HG03571 (cell line): ENCODE measurements at regions not wholly inside any gene's neighbourhood (a gene's known extent, or its start where the extent isn't known, plus 50 kb on each side); places are given as distances from the start of the nearest gene placed in this dataset.

Source experiments
- ATAC-seq: cut with Tn5 transposase; IDR thresholded peaks from one replicate; pipeline ENCODE4 v1.9.1; 2021; ENCODE audit not compliant: unreplicated experiment

- no peak for ATAC-seq
Observed at GRCh38 chr18:71798986-71799673, 745.0 kb downstream of the CBLN2 start.

GRCh38 chr18:71797554-71797953 is 746.6 kb downstream of the CBLN2 start:
- ATAC-seq, result no peak

- ATAC-seq, result no peak
Observed at GRCh38 chr18:71784777-71785176, 759.4 kb downstream of the CBLN2 start.

GRCh38 chr18:71760541-71760940 is 783.6 kb downstream of the CBLN2 start:
- no peak for ATAC-seq

- ATAC-seq, result no peak
Observed at GRCh38 chr18:71754246-71754645, 789.9 kb downstream of the CBLN2 start.

GRCh38 chr18:71743634-71744033 is 800.5 kb downstream of the CBLN2 start:
- ATAC-seq, result no peak

- ATAC-seq, result no peak
Observed at GRCh38 chr18:71729611-71730010, 814.5 kb downstream of the CBLN2 start.

GRCh38 chr18:71727909-71728308 is 816.2 kb downstream of the CBLN2 start:
- no peak for ATAC-seq

- ATAC-seq, result no peak
Observed at GRCh38 chr18:71725256-71725655, 818.9 kb downstream of the CBLN2 start.

GRCh38 chr18:71707985-71708500 is 836.1 kb downstream of the CBLN2 start:
- no peak for ATAC-seq

- ATAC-seq, result no peak
Observed at GRCh38 chr18:71707400-71707799, 836.7 kb downstream of the CBLN2 start.

GRCh38 chr18:71689416-71690160 is 854.6 kb downstream of the CBLN2 start:
- ATAC-seq, result no peak

- no peak for ATAC-seq
Observed at GRCh38 chr18:71682591-71682990, 861.6 kb downstream of the CBLN2 start.

GRCh38 chr18:71678144-71678543 is 866.0 kb downstream of the CBLN2 start:
- no peak for ATAC-seq

GRCh38 chr18:71673954-71674353 is 870.2 kb downstream of the CBLN2 start:
- ATAC-seq, result no peak

GRCh38 chr18:71673498-71673897 is 870.6 kb downstream of the CBLN2 start:
- ATAC-seq, result no peak

GRCh38 chr18:71666481-71666880 is 877.7 kb downstream of the CBLN2 start:
- ATAC-seq, result no peak

GRCh38 chr18:71665131-71665530 is 879.0 kb downstream of the CBLN2 start:
- ATAC-seq, result no peak

- ATAC-seq, result no peak
Observed at GRCh38 chr18:71643822-71644221, 900.3 kb downstream of the CBLN2 start.

- no peak for ATAC-seq
Observed at GRCh38 chr18:71630696-71631095, 913.4 kb downstream of the CBLN2 start.

- no peak for ATAC-seq
Observed at GRCh38 chr18:71625556-71626090, 918.5 kb downstream of the CBLN2 start.

GRCh38 chr18:71598374-71598773 is 945.8 kb downstream of the CBLN2 start:
- no peak for ATAC-seq
